ENCODE measurements at regions not wholly inside any gene's neighbourhood (a gene's known extent, or its start where the extent isn't known, plus 50 kb on each side); places are given as distances from the start of the nearest gene placed in this dataset.

GRCh38 chr1:184329962-184330868 is 56.6 kb upstream of the C1orf21 start:
- no peak for TF ChIP-seq CTCF (conservative IDR thresholded peaks at IDR 0.05)
- no peak for TF ChIP-seq EZH2 (IDR thresholded peaks at IDR 0.05; ENCODE audit: low read depth)
